Duodenal mucosa (tissue), 2 donors: ENCODE measurements at regions not wholly inside any gene's neighbourhood (a gene's known extent, or its start where the extent isn't known, plus 50 kb on each side); places are given as distances from the start of the nearest gene placed in this dataset.

Source experiments
- H3K27ac ChIP-seq: one replicate; pipeline ENCODE4 v1.7.0; 2013; ENCODE audit warnings: low read depth, low read length
- H3K27me3 ChIP-seq, 2 donors: one replicate each; pipeline ENCODE4 v1.7.0; 2013; ENCODE audit warnings: low read length in 2 of 2, control low read depth in 1 of 2; ENCODE audit not compliant: insufficient read depth in 2 of 2, control insufficient read depth in 1 of 2
- H3K36me3 ChIP-seq, 2 donors: one replicate each; pipeline ENCODE4 v1.7.0; 2013; ENCODE audit warnings: low read length in 2 of 2, control low read depth in 1 of 2; ENCODE audit not compliant: insufficient read depth in 2 of 2, control insufficient read depth in 1 of 2
- H3K4me1 ChIP-seq, 2 donors: one replicate each; pipeline ENCODE4 v1.7.0; 2013; ENCODE audit warnings: low read length in 2 of 2, control low read depth in 1 of 2; ENCODE audit not compliant: insufficient read depth in 2 of 2, control insufficient read depth in 1 of 2
- H3K4me3 ChIP-seq, 2 donors: one replicate each; pipeline ENCODE4 v1.7.0; 2013; ENCODE audit warnings: low read length in 2 of 2, low read depth in 1 of 2
- H3K9ac ChIP-seq, 2 donors: one replicate each; pipeline ENCODE4 v1.7.0; 2013; ENCODE audit warnings: low read length in 2 of 2, low read depth in 1 of 2
- H3K9me3 ChIP-seq, 2 donors: one replicate each; pipeline ENCODE4 v1.7.0; 2013; ENCODE audit warnings: low read length in 2 of 2, control low read depth in 1 of 2; ENCODE audit not compliant: control insufficient read depth in 1 of 2

GRCh38 chr10:131402771-131403650 lies 91.5 kb upstream of the TCERG1L start:
- no peak overlapping the region for H3K9ac ChIP-seq
- H3K4me1 ChIP-seq: no peaks in the 10 kb centered on the region
- H3K9me3 ChIP-seq: no peaks in the 10 kb centered on the region
- H3K27me3 ChIP-seq: no peaks in the 10 kb centered on the region
- H3K36me3 ChIP-seq: no peaks in the 10 kb centered on the region
- H3K27ac ChIP-seq: no peak overlapping the region
- H3K4me3 ChIP-seq: no peak overlapping the region

GRCh38 chr10:131403936-131404335 lies 92.4 kb upstream of the TCERG1L start:
- Histone ChIP-seq H3K27me3 (no peaks in the 10 kb centered on the region), H3K4me1 (no peaks in the 10 kb centered on the region), H3K27ac (no peak overlapping the region), H3K9me3 (no peaks in the 10 kb centered on the region), H3K4me3 (no peak overlapping the region), H3K36me3 (no peaks in the 10 kb centered on the region), H3K9ac (no peak overlapping the region)

GRCh38 chr10:131404886-131405285 lies 93.4 kb upstream of the TCERG1L start:
- H3K27me3 ChIP-seq: no peaks in the 10 kb centered on the region
- H3K4me3 ChIP-seq: no peak overlapping the region
- no peak overlapping the region for H3K27ac ChIP-seq

DNA sequence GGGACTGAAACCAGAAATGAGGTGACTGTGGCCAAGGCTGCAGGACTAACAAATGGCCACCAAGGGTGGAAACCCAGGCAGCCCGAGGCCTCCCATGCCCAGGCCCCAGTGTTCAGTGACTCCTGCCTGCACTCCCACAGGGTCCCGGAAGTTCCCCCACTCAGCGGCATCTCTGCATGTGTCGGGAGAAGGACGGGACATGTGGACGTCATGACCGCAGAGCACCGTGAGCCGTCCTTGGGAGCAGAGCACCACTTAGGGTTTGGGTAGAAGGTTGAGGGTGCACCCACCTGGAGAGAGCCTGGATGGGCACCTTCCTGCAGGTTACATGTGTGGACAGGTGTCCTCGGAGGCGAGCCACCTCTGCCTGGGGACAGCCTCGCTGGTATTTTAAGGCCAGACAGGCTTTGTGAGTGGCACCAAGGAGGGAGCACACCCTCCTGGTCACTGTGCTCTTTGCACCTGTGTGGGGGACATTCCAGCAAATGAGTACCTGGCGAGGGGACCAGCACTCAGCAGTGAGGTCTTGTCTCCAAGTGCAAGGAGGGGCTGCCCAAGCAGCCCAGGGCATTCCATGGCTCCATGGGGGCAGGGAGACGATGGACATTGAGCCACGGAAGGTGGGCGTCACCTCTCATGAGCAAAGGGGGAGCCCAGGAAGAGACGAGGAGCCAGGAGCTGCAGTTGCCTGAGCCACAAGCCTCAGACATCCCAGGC lies 95.3 kb upstream of the TCERG1L start:
- H3K9me3 ChIP-seq: no peaks in the 10 kb centered on the region
- no peaks in the 10 kb centered on the region for H3K27me3 ChIP-seq
- no peaks in the 10 kb centered on the region for H3K4me1 ChIP-seq
- no peak overlapping the region for H3K27ac ChIP-seq
- H3K36me3 ChIP-seq: no peaks in the 10 kb centered on the region
- H3K9ac ChIP-seq: no peak overlapping the region
- H3K4me3 ChIP-seq: no peak overlapping the region

More at GRCh38 chr10:131404886-131405285, 93.4 kb upstream of the TCERG1L start:
- H3K9me3 ChIP-seq: no peaks in the 10 kb centered on the region
- H3K36me3 ChIP-seq: no peaks in the 10 kb centered on the region
- no peaks in the 10 kb centered on the region for H3K4me1 ChIP-seq
- H3K9ac ChIP-seq: no peak overlapping the region

GRCh38 chr10:131418681-131419080 lies 107.2 kb upstream of the TCERG1L start:
- Histone ChIP-seq H3K9ac (no peak overlapping the region), H3K4me1 (no peaks in the 10 kb centered on the region), H3K27me3 (no peaks in the 10 kb centered on the region), H3K27ac (no peak overlapping the region), H3K9me3 (no peaks in the 10 kb centered on the region), H3K4me3 (no peak overlapping the region), H3K36me3 (no peaks in the 10 kb centered on the region)

DNA sequence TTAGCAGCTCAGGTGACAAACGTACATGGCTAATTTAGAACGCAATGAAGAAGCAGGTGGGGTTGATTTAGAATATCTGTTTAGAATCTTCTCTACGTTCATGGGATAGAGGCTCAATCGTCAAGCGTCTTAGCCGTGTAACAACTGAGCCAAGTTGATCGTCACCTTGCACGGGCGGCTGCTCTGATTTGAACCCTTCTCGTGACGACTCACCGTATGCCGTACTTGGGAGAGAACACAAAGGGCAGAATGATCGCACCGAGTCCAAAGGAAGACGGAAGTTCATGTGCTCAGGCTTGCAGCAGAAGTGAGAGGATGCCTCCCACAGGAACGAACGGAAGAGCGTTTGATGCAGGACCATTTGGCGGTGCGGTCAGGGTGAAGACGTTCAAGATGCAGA lies 108.3 kb upstream of the TCERG1L start:
- no peaks in the 10 kb centered on the region for H3K27me3 ChIP-seq
- H3K4me1 ChIP-seq: no peaks in the 10 kb centered on the region
- no peaks in the 10 kb centered on the region for H3K36me3 ChIP-seq
- no peak overlapping the region for H3K9ac ChIP-seq
- no peaks in the 10 kb centered on the region for H3K9me3 ChIP-seq
- no peak overlapping the region for H3K27ac ChIP-seq
- H3K4me3 ChIP-seq: no peak overlapping the region

- Histone ChIP-seq H3K27me3 (no peaks in the 10 kb centered on the region), H3K9me3 (no peaks in the 10 kb centered on the region)
These were observed 109.3 kb upstream of the TCERG1L start for GRCh38 chr10:131420867-131421266.

GRCh38 chr10:131421381-131421780 lies 109.9 kb upstream of the TCERG1L start:
- H3K36me3 ChIP-seq: no peaks in the 10 kb centered on the region
- no peaks in the 10 kb centered on the region for H3K27me3 ChIP-seq
- H3K4me3 ChIP-seq: no peak overlapping the region
- no peaks in the 10 kb centered on the region for H3K9me3 ChIP-seq
- no peaks in the 10 kb centered on the region for H3K4me1 ChIP-seq
- no peak overlapping the region for H3K27ac ChIP-seq
- no peak overlapping the region for H3K9ac ChIP-seq

More at GRCh38 chr10:131420867-131421266, 109.3 kb upstream of the TCERG1L start:
- no peak overlapping the region for H3K9ac ChIP-seq
- no peaks in the 10 kb centered on the region for H3K4me1 ChIP-seq
- no peaks in the 10 kb centered on the region for H3K36me3 ChIP-seq
- no peak overlapping the region for H3K27ac ChIP-seq
- no peak overlapping the region for H3K4me3 ChIP-seq

DNA sequence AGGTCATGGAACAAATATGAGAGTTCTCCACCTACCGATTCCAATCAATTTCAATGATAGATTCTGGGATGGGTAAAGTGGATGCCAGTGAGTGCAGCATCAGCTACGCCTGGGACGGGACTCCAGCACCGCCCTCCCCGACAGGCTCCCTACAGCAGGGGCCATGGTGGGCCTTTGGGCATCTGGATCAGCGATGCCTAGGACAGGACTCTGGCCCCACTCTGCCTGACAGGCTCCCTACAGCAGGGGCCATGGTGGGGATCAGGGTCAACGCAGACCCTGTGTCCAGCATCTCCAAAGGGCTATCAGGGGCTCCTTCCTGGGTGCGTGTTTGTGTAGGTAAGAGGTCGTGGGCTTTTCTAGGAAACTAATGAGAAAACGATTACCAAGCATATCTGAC lies 111.2 kb upstream of the TCERG1L start:
- H3K27ac ChIP-seq: no peak overlapping the region
- no peaks in the 10 kb centered on the region for H3K36me3 ChIP-seq
- no peaks in the 10 kb centered on the region for H3K9me3 ChIP-seq
- no peaks in the 10 kb centered on the region for H3K27me3 ChIP-seq
- no peak overlapping the region for H3K4me3 ChIP-seq
- no peak overlapping the region for H3K9ac ChIP-seq
- no peaks in the 10 kb centered on the region for H3K4me1 ChIP-seq

DNA sequence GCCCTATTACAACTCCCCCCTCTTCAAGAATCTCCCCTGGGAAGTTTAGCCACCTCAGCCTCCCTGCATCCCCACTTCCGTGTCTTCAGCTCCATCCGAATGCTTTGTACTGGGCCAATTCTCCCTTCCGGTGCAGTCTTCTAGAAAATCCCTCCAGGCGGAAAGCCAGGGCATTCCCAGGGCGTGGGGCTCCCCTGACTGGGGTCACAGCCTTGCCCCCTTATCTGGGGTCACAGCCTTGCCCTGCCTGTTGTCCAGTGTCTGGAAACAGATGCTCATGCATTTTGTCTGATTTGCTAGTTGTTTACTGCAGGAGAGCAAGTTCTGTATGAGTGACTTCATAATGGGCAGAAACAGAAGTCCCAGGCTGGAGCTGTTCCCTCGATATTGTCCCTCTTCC lies 112.5 kb upstream of the TCERG1L start:
- Histone ChIP-seq H3K27ac (no peak overlapping the region), H3K9me3 (no peaks in the 10 kb centered on the region), H3K4me3 (no peak overlapping the region), H3K27me3 (peaks cover 0 to 4% of the 10 kb centered on the region in 2 donors), H3K4me1 (no peaks in the 10 kb centered on the region), H3K9ac (no peak overlapping the region), H3K36me3 (no peaks in the 10 kb centered on the region)
